Fibroblast of upper back skin (primary cell): ENCODE measurements at regions not wholly inside any gene's neighbourhood (a gene's known extent, or its start where the extent isn't known, plus 50 kb on each side); places are given as distances from the start of the nearest gene placed in this dataset.
"Not testable (repeated sequence)": the region's sequence is repeated elsewhere in the genome, so short reads cannot be mapped to it uniquely, and the experiment has no call there.

Source experiments
- DNase-seq: peaks from one replicate; pipeline ENCODE4 v3.0.0-alpha.2; 2013

- DNase-seq: no peak
These were observed 272.6 kb upstream of the HS6ST1 start for GRCh38 chr2:128591022-128591860.

GRCh38 chr2:128591861-128592822, 273.5 kb upstream of the HS6ST1 start:
- no peak for DNase-seq

- DNase-seq: no peak
These were observed 274.8 kb upstream of the HS6ST1 start for GRCh38 chr2:128593518-128593878.

GRCh38 chr2:128593879-128594650, 275.4 kb upstream of the HS6ST1 start:
- DNase-seq: no peak

DNA sequence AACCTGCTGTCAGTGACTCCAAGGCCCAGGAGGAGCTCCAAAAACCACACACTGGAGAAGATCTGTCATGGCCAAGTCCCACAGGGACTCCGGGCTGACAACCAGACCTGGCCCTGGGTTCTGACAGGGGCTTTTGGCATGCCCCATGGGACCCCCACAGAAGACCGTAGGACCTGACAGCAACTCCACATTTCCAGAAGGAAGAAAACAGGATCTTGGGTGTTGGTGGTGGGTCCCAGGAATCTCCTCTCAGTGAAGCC, 275.9 kb upstream of the HS6ST1 start:
- DNase-seq: no peak

GRCh38 chr2:128594953-128595677, 276.4 kb upstream of the HS6ST1 start:
- DNase-seq: no peak

DNA sequence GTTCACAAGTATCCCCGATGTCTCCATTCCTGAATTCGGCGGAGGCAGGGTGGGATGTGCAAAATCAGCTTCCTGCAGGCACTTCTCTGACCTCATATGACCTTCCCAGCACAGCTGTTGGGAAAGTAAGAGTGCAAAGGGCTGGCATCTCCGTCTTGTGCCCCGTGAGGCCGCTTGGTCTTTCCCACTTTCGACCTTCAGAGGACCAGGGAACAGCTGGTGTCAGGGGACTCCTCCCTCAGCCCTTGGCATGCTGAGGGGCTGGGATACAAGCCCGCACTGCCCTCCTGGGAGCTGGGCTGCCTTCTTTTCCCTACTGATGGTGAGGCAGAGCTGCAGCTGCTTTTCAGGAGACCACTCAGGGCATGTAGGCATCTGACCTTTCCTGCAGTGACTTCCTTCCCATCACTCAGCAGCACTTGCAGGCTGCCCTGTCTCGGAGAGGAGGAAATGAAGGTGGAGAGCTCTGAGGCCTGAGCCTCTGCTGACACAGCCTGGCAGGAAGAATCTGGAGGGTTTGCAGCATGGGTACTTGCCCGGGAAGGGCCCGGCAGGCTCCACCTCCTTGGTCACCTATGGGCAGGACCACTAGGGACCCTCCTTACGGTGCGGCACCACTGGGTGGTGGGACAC, 277.2 kb upstream of the HS6ST1 start:
- DNase-seq: no peak

- no peak for DNase-seq
These were observed 277.9 kb upstream of the HS6ST1 start for GRCh38 chr2:128596396-128597120.

DNA sequence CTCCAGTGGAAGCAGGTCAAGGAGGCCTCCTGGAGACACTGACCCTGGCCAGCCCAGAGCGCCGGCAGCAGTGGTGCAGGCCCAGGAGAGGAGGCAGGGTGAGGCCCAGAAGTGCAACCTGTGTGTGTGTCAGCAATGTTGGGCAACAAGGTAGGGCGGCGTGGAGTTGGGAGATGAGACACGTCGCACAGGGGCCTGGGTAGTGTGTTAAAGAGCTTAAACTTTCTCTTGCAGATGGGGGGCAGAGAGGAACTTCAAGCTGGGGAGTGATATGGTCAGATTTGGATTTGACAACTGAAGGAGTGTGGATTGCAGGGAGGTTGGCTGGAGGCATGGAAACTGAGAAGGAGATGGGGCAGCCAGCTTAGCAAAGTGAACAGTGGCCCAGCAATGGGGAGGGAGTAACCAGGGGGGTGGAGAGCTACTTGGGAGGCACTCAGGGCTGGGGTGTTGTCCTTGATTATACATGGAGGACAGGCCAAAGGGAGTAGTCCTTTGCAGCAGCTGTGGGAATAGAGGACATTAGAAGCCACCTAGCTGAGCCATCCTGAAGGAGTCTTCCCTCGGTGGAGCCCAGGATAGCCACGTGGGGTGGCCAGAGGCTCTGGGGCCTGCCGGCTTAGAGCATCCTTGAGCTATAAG, 278.6 kb upstream of the HS6ST1 start:
- no peak for DNase-seq

DNA sequence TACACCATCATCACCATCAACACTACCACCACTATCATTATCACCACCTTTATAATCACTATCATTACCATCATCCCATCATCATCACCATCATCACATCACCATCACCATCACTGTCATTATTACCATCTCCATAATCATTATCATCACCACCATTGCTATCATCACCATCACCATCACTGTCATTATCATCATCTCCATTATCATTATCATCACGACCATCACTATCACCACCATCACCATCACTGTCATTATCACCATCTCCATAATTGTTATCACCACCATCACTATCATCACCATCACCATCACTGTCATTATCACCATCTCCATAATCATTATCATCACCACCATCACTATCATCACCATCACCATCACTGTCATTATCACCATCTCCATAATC, 279.6 kb upstream of the HS6ST1 start:
- DNase-seq: not testable (repeated sequence)

DNA sequence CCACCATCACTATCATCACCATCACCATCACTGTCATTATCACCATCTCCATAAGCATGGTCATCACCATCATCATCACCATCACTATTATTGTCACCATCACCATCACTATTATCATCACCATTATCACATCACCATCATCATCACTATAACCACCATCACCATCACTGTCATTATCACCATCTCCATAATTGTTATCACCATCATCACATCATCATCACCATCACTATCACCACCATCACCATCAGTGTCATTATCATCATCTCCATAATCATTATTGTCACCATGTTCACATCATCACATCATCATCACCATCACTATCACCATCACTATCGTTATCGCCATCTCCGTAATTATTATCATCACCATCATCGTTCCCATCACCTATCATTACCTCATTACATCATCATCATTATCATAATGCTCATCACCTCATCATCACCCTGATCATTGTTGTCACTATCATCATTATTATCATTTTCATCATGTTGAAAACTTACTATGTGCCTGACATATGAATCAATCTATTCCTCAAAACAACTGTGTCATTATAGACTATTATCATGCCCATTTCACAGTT, 280.3 kb upstream of the HS6ST1 start:
- DNase-seq: no peak

GRCh38 chr2:128599700-128600099, 281.0 kb upstream of the HS6ST1 start:
- DNase-seq: no peak

DNA sequence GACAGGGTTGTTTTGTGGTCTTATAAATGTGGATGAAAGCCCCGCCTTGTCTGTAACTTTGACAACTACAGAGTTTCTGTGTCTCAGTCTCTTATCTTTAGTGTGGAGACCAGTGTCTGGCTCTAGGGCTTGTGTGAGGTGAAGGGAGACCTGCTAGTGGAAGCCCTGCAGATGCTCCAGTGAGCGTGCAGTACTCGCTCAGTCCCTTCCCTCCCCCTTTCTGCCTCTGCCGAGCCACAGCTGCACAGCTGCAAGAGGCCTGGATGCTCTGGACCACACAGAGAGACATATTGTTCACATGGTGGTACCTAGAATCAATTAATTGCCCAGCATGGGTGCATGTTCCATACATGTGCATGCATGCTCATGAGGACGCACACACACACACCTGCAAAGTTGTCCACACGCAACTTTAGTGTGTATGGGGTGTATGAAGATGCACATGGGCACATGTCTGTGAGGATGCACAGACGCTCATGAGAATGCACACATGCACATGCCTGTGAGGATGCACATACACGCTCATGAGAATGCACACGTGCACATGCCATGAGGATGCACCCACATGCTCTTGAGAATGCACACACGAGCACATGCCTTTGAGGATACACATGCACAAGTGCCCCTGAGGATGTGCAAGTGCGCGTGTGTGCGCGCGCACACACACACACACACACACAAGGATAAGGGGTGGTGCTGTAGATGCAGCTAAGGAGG, 282.1 kb upstream of the HS6ST1 start:
- DNase-seq: no peak

DNA sequence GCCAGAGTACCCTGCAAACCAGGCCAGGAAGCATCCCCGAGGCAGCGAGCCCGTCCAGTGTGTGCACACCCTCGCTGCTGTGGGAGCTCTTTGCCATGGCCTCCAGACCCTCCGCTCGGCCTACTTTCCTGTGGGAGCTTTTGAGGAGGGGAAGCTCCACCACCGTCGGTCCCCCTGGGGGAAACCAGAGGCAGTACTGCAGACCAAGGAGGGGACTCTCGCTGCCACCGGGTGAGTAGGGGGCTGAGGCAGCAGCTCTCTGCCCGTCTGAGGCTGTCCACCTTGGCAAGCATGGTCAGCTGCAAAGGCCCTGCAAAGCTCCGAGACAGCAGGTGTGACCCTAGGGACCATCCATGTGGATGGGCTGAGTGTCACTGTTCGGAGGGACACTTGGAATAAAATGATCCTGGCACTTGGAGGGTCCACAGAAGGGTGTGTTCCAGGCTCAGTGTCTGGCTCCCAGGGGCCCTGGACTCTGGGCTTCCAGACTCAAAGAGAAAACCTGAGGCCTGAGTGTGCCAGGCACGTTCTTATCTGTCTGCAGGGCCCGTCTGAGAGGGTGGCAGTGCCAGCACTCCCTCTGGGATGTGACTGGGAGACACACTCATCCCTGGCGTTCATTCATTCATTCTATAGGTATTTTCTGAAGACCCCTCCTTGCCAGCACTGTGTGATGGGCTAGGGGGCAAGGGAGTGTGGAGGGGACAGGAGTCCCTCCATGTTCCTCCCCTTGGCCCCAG, 282.8 kb upstream of the HS6ST1 start:
- no peak for DNase-seq

DNA sequence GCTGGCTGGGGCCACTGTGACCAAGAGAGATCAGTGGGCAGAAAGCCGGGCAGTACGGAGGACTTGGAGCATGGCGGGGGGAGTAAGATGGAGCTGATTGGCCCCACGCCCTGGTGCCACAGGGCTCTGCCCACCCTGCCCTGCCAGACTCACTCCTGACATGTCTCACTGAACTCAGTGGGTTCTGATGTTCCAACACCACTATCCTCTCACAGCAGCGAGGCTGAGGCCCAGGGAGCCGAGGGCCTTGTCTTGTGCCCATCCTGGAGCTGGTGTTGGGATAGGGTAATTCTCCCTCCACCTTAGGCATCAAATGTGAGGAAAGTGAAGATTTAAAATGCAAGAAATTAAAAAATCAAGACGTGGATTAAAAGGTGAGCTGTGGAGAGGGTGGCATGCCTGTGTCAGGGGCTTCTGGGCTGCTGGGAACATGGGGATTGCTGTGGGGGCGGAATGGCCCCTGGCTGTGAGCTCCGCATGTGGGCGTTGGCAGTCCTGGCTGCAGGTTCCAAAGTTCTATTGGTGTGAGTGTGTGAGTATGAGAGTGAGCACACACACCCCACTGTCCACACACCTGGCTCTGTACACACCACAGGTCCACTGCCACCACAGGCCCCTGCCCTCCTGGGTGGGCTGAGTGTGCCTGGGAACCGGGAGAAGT, 283.5 kb upstream of the HS6ST1 start:
- DNase-seq: no peak

GRCh38 chr2:128602699-128603101, 284.0 kb upstream of the HS6ST1 start:
- no peak for DNase-seq

- no peak for DNase-seq
These were observed 284.8 kb upstream of the HS6ST1 start for GRCh38 chr2:128603411-128603924.

GRCh38 chr2:128604045-128604444, 285.4 kb upstream of the HS6ST1 start:
- no peak for DNase-seq
